CD8-positive, alpha-beta memory T cell (primary cell): ENCODE measurements at regions not wholly inside any gene's neighbourhood (a gene's known extent, or its start where the extent isn't known, plus 50 kb on each side); places are given as distances from the start of the nearest gene placed in this dataset.
A peak's percentile ranks its signal among the peaks of the same experiment; 100 is the strongest.
"Not testable (repeated sequence)": the region's sequence is repeated elsewhere in the genome, so short reads cannot be mapped to it uniquely, and the experiment has no call there.

Experiments used
- CTCF ChIA-PET: fragments of 350-600 bp; sonication (Branson Sonifier 250); formaldehyde crosslinking; loops from one replicate; lab custom pipeline; 2021; ENCODE audit warnings: antibody characterized with exemption; lab: Charles Lee
- POLR2A ChIA-PET: fragments of 350-600 bp; sonication (Branson Sonifier 250); formaldehyde crosslinking; loops from one replicate; lab custom pipeline; 2021; ENCODE audit warnings: antibody characterized with exemption; lab: Charles Lee
- DNase-seq, 5 donors: peaks; one replicate each; pipeline versions ENCODE4 v3.0.0 to v3.0.0-alpha.2; 2020 to 2022; ENCODE audit warnings: mixed read lengths in 1 of 5
- H3K27ac ChIP-seq: one replicate; pipeline ENCODE4 v1.7.0; 2013; ENCODE audit warnings: low read depth, mild to moderate bottlenecking, low read length, moderate library complexity
- H3K27me3 ChIP-seq: 2 replicates; pipeline ENCODE4 v1.7.0; 2013; ENCODE audit warnings: low read length, mild to moderate bottlenecking; ENCODE audit not compliant: insufficient read depth, poor library complexity, severe bottlenecking
- H3K36me3 ChIP-seq: 2 replicates; pipeline ENCODE4 v1.7.0; 2013; ENCODE audit warnings: mild to moderate bottlenecking, low read length, moderate library complexity; ENCODE audit not compliant: insufficient read depth
- H3K4me1 ChIP-seq: 2 replicates; pipeline ENCODE4 v1.7.0; 2013; ENCODE audit warnings: mild to moderate bottlenecking, low read length, moderate library complexity; ENCODE audit not compliant: insufficient read depth
- H3K4me3 ChIP-seq: 2 replicates; pipeline ENCODE4 v1.7.0; 2013; ENCODE audit warnings: mild to moderate bottlenecking, low read length
- H3K9me3 ChIP-seq: 2 replicates; pipeline ENCODE4 v1.7.0; 2013; ENCODE audit warnings: mild to moderate bottlenecking, low read length
- H3K27ac Mint-ChIP-seq, 8 donors: one replicate each; pipeline ENCODE4 v1.8.0; 2020 to 2021; ENCODE audit warnings: mixed read lengths in 8 of 8, mild to moderate bottlenecking in 6 of 8, inconsistent platforms in 3 of 8, moderate library complexity in 3 of 8
- H3K27me3 Mint-ChIP-seq, 2 donors: one replicate each; pipeline ENCODE4 v1.8.0; 2020 to 2021; ENCODE audit warnings: mixed read lengths in 2 of 2, mild to moderate bottlenecking in 1 of 2, moderate library complexity in 1 of 2
- H3K36me3 Mint-ChIP-seq, 3 donors: one replicate each; pipeline ENCODE4 v1.8.0; 2020 to 2021; ENCODE audit warnings: mixed read lengths in 3 of 3, inconsistent platforms in 1 of 3, mild to moderate bottlenecking in 1 of 3
- H3K4me1 Mint-ChIP-seq, 3 donors: one replicate each; pipeline ENCODE4 v1.8.0; 2020 to 2021; ENCODE audit warnings: mixed read lengths in 3 of 3, inconsistent platforms in 1 of 3, mild to moderate bottlenecking in 1 of 3
- H3K4me3 Mint-ChIP-seq, 7 donors: one replicate each; pipeline ENCODE4 v1.8.0; 2020 to 2021; ENCODE audit warnings: mixed read lengths in 7 of 7, mild to moderate bottlenecking in 6 of 7, moderate library complexity in 4 of 7, inconsistent platforms in 2 of 7
- H3K9me3 Mint-ChIP-seq, 5 donors: one replicate each; pipeline ENCODE4 v1.8.0; 2020 to 2022; ENCODE audit warnings: mixed read lengths in 5 of 5, mild to moderate bottlenecking in 3 of 5, moderate library complexity in 2 of 5, inconsistent platforms in 1 of 5

DNA sequence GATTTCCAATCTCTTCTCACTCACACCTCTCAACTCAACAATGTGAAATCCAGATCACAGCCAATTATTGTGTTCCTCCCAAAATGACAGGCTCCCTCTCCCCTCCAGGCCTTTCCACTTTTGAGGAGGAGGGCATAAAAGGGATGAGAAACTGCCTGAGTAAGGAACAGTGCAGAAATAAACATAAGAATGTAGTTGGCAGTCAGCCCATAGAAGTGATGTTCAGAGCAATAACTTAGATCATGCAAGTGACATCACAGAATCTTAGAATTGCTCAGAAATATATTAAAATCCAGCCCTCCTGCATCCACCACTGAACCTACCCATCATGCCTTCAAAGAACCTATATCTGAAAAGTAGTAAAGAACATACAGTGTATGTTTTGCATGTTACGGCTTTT, 299.4 kb upstream of the GADL1 start:
- no peaks in the 10 kb centered on the region for H3K36me3 ChIP-seq
- Mint-ChIP-seq H3K27ac (peak overlapping the region in 1 of 8 donors; percentile 43), H3K9me3 (no peaks in the 10 kb centered on the region), H3K4me3 (no peak overlapping the region), H3K36me3 (peaks cover 0 to 7% (median 0%) of the 10 kb centered on the region in 3 donors), H3K27me3 (no peaks in the 10 kb centered on the region), H3K4me1 (peaks cover 0 to 5% (median 0%) of the 10 kb centered on the region in 3 donors)
- no peaks in the 10 kb centered on the region for H3K4me1 ChIP-seq
- ChIA-PET POLR2A (no interaction called here), CTCF (no interaction called here)
- H3K9me3 ChIP-seq: no peaks in the 10 kb centered on the region
- H3K27ac ChIP-seq: no peak overlapping the region
- H3K4me3 ChIP-seq: no peak overlapping the region
- no peak for DNase-seq
- no peaks in the 10 kb centered on the region for H3K27me3 ChIP-seq

DNA sequence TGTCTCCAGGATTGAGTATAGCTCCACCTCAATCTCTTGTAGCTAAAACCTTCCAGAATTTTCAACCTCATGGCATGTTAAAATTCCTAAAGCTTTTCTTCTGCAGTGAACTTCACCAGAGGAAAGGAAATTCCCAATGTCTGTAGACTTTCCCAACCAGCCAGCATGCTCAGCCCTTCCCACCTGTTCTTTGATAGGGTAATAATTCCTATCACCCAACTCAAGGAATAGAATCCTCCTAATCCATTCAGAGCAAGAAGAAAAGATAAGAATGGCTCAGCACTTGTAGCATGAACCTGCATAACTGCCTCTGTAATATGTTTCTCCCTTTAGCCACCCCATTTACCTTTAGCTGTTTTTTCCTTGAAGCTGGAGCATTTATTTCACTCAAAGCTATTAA, 301.8 kb upstream of the GADL1 start:
- no peaks in the 10 kb centered on the region for H3K36me3 ChIP-seq
- CTCF ChIA-PET: no interaction called here
- Mint-ChIP-seq H3K4me3 (no peak overlapping the region), H3K9me3 (no peaks in the 10 kb centered on the region), H3K27ac (no peak overlapping the region), H3K36me3 (peaks cover 0 to 7% (median 0%) of the 10 kb centered on the region in 3 donors), H3K4me1 (peaks cover 0 to 5% (median 0%) of the 10 kb centered on the region in 3 donors), H3K27me3 (no peaks in the 10 kb centered on the region)
- H3K27me3 ChIP-seq: no peaks in the 10 kb centered on the region
- no peaks in the 10 kb centered on the region for H3K9me3 ChIP-seq
- H3K4me3 ChIP-seq: no peak overlapping the region
- POLR2A ChIA-PET: no interaction called here
- no peaks in the 10 kb centered on the region for H3K4me1 ChIP-seq
- DNase-seq: no peak
- no peak overlapping the region for H3K27ac ChIP-seq

- no peak overlapping the region for H3K4me3 ChIP-seq
- H3K27ac ChIP-seq: no peak overlapping the region
- no peaks in the 10 kb centered on the region for H3K27me3 Mint-ChIP-seq
- ChIA-PET POLR2A (no interaction called here), CTCF (no interaction called here)
- H3K27me3 ChIP-seq: no peaks in the 10 kb centered on the region
- no peak overlapping the region for H3K27ac Mint-ChIP-seq
- H3K4me1 ChIP-seq: no peaks in the 10 kb centered on the region
- H3K9me3 Mint-ChIP-seq: no peaks in the 10 kb centered on the region
- no peaks in the 10 kb centered on the region for H3K9me3 ChIP-seq
- no peak for DNase-seq
- H3K4me3 Mint-ChIP-seq: no peak overlapping the region
- H3K4me1 Mint-ChIP-seq: peaks cover 0 to 5% (median 0%) of the 10 kb centered on the region in 3 donors
- no peaks in the 10 kb centered on the region for H3K36me3 ChIP-seq
- H3K36me3 Mint-ChIP-seq: peaks cover 0 to 4% (median 0%) of the 10 kb centered on the region in 3 donors
These were observed 302.5 kb upstream of the GADL1 start for GRCh38 chr3:31196881-31197364.

DNA sequence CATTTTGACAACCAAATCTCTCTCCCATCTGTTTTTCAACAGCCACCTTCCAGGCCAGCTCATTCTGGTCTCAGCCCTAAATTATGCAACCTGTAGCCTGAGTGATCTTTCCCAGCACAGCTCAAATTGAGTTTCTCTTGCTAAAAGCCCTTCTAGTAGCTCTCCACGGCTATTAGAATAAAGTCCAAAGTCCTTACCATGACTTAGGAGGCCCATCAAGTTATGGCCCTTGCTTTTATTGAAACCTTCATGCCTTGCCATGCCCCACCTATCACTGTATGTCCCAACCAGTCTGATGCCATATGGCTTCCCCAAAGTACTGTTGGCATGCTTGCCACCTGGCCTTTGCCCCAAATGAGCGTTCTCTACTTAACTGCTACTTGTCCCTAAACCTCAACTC, 303.5 kb upstream of the GADL1 start:
- Mint-ChIP-seq H3K4me3 (no peak overlapping the region), H3K9me3 (no peaks in the 10 kb centered on the region), H3K27ac (no peak overlapping the region), H3K27me3 (no peaks in the 10 kb centered on the region), H3K4me1 (peaks cover 0 to 5% (median 0%) of the 10 kb centered on the region in 3 donors), H3K36me3 (peaks cover 0 to 4% (median 0%) of the 10 kb centered on the region in 3 donors)
- ChIA-PET CTCF (no interaction called here), POLR2A (no interaction called here)
- Histone ChIP-seq H3K36me3 (no peaks in the 10 kb centered on the region), H3K27ac (no peak overlapping the region), H3K9me3 (no peaks in the 10 kb centered on the region), H3K4me3 (no peak overlapping the region), H3K27me3 (no peaks in the 10 kb centered on the region), H3K4me1 (no peaks in the 10 kb centered on the region)
- no peak for DNase-seq

- Histone ChIP-seq H3K4me3 (no peak overlapping the region), H3K27ac (no peak overlapping the region), H3K9me3 (no peaks in the 10 kb centered on the region), H3K36me3 (no peaks in the 10 kb centered on the region), H3K27me3 (no peaks in the 10 kb centered on the region), H3K4me1 (no peaks in the 10 kb centered on the region)
- no peak overlapping the region for H3K4me3 Mint-ChIP-seq
- H3K27me3 Mint-ChIP-seq: no peaks in the 10 kb centered on the region
- peaks cover 0 to 7% (median 0%) of the 10 kb centered on the region in 3 donors for H3K36me3 Mint-ChIP-seq
- ChIA-PET POLR2A (no interaction called here), CTCF (no interaction called here)
- H3K4me1 Mint-ChIP-seq: no peaks in the 10 kb centered on the region
- H3K9me3 Mint-ChIP-seq: no peaks in the 10 kb centered on the region
- H3K27ac Mint-ChIP-seq: no peak overlapping the region
- DNase-seq: no peak
These were observed 304.4 kb upstream of the GADL1 start for GRCh38 chr3:31198890-31199289.

- Histone ChIP-seq H3K27ac (no peak overlapping the region), H3K4me1 (no peaks in the 10 kb centered on the region), H3K9me3 (no peaks in the 10 kb centered on the region), H3K27me3 (no peaks in the 10 kb centered on the region), H3K4me3 (no peak overlapping the region), H3K36me3 (no peaks in the 10 kb centered on the region)
- Mint-ChIP-seq H3K27ac (no peak overlapping the region), H3K27me3 (no peaks in the 10 kb centered on the region), H3K36me3 (peaks cover 0 to 31% (median 1%) of the 10 kb centered on the region in 3 donors), H3K4me1 (peaks cover 0 to under 1% (median 0%) of the 10 kb centered on the region in 3 donors), H3K9me3 (peaks cover 0 to 5% (median 0%) of the 10 kb centered on the region in 5 donors), H3K4me3 (no peak overlapping the region)
- CTCF ChIA-PET: no interaction called here
- POLR2A ChIA-PET: interaction anchor here (0.5 kb wide), 1 partner anchor 9 kb away, joined by 5 read pairs; no protein-coding TSS in a partner anchor
- no peak for DNase-seq
These were observed 309.7 kb upstream of the GADL1 start for GRCh38 chr3:31203960-31204795.

DNA sequence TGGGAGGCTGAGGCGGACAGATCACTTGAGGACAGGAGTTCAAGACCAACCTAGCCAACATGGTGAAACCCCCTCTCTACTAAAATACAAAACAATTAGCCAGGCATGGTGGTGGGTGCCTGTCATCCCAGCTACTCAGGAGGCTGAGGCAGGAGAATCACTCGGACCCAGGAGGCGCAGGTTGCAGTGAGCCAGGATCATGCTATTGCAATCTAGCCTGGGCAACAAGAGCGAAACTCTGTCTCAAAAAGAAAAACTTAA, 310.3 kb upstream of the GADL1 start:
- H3K27me3 ChIP-seq, H3K4me1 Mint-ChIP-seq, H3K4me3 Mint-ChIP-seq, H3K9me3 ChIP-seq, H3K27ac ChIP-seq, H3K36me3 ChIP-seq, DNase-seq, H3K27me3 Mint-ChIP-seq, H3K4me3 ChIP-seq, H3K4me1 ChIP-seq, H3K27ac Mint-ChIP-seq, H3K9me3 Mint-ChIP-seq, CTCF ChIA-PET: not testable (repeated sequence)
- POLR2A ChIA-PET: interaction anchor here (0.5 kb wide), 1 partner anchor 9 kb away, joined by 5 read pairs; no protein-coding TSS in a partner anchor
- peaks cover 0 to 35% (median 1%) of the 10 kb centered on the region in 3 donors for H3K36me3 Mint-ChIP-seq

DNA sequence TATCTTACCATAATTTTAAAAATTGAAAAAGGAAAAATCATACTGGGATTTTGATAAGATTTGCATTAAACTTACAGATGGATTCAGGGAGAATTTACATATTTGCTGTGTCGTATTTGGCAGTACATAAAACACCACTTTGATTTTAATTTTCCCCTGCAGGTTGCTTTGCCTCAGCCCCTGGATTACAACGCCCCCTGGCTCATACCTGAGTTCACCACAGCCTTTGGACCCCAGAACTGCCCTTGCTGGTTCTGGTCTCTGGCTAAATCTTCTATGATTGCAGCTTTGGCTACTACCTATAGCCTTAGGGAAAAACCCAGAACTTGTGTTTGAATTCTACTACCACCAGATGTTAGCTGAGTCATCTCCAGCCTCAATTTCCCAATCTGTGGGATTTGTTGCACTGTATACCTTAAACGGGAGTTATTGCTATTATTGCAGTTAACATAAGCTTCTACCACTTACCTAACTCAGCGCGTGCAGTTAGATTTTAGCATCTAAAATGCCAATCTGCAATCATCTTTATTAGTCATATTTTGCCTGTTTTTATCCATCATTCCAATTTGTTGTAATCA, 315.7 kb upstream of the GADL1 start:
- H3K4me1 Mint-ChIP-seq: peaks cover 38 to 53% (median 50%) of the 10 kb centered on the region in 3 donors
- H3K4me1 ChIP-seq: peaks cover 42% of the 10 kb centered on the region
- no peaks in the 10 kb centered on the region for H3K27me3 ChIP-seq
- H3K9me3 ChIP-seq: no peaks in the 10 kb centered on the region
- H3K9me3 Mint-ChIP-seq: peaks cover 0 to 5% (median 0%) of the 10 kb centered on the region in 5 donors
- POLR2A ChIA-PET: no interaction called here
- H3K27ac Mint-ChIP-seq: peak overlapping the region in 1 of 8 donors; percentile 26
- CTCF ChIA-PET: interaction anchor here (1.0 kb wide), 1 partner anchor 322 kb away, joined by 3 read pairs; no protein-coding TSS in a partner anchor
- H3K27ac ChIP-seq: no peak overlapping the region
- no peak overlapping the region for H3K4me3 ChIP-seq
- peaks cover 0 to 26% (median 1%) of the 10 kb centered on the region in 3 donors for H3K36me3 Mint-ChIP-seq
- no peak for DNase-seq
- no peak overlapping the region for H3K4me3 Mint-ChIP-seq
- H3K36me3 ChIP-seq: no peaks in the 10 kb centered on the region
- no peaks in the 10 kb centered on the region for H3K27me3 Mint-ChIP-seq
